Heart left ventricle (tissue), 16 donors: ENCODE measurements at regions not wholly inside any gene's neighbourhood (a gene's known extent, or its start where the extent isn't known, plus 50 kb on each side); places are given as distances from the start of the nearest gene placed in this dataset.

Experiments
- ATAC-seq, 4 donors: fragments of 200-7000 bp; cut with Tn5 transposase; one replicate each; pipeline ENCODE4 v1.9.1; 2020 to 2022; ENCODE audit warnings: moderate library complexity in 4 of 4, mild to moderate bottlenecking in 3 of 4, moderate number of reproducible peaks in 1 of 4
- DNase-seq, 5 donors: peaks; one replicate each; pipeline ENCODE4 v3.0.0-alpha.2; 2020
- H3K27ac ChIP-seq, 12 donors: fragments of 200-600 bp; sonication (generic) in 4 of 12; one replicate each; pipeline versions ENCODE4 v1.5.0 to v1.8.0; 2016 to 2022; ENCODE audit warnings: mild to moderate bottlenecking in 2 of 12
- H3K27me3 ChIP-seq, 9 donors: fragments of 200-600 bp; sonication (generic) in 2 of 9; one replicate each; pipeline versions ENCODE4 v1.5.1 to v1.8.0; 2016 to 2022; ENCODE audit warnings: mild to moderate bottlenecking in 3 of 9
- H3K36me3 ChIP-seq, 9 donors: fragments of 200-600 bp; sonication (generic) in 2 of 9; one replicate each; pipeline versions ENCODE4 v1.5.0 to v1.8.0; 2018 to 2022; ENCODE audit warnings: mild to moderate bottlenecking in 2 of 9
- H3K4me1 ChIP-seq, 12 donors: fragments of 200-600 bp; sonication (generic) in 4 of 12; one replicate each; pipeline versions ENCODE4 v1.5.0 to v1.8.0; 2016 to 2022; ENCODE audit warnings: mild to moderate bottlenecking in 3 of 12
- H3K4me3 ChIP-seq, 12 donors: fragments of 200-600 bp; sonication (generic) in 4 of 12; one replicate each; pipeline versions ENCODE4 v1.5.0 to v1.8.0; 2017 to 2022; ENCODE audit warnings: mild to moderate bottlenecking in 9 of 12, moderate library complexity in 4 of 12
- H3K9me3 ChIP-seq, 12 donors: fragments of 200-600 bp; sonication (generic) in 4 of 12; one replicate each; pipeline versions ENCODE4 v1.5.0 to v1.8.0; 2016 to 2022; ENCODE audit warnings: mild to moderate bottlenecking in 1 of 12
- CTCF ChIP-seq, 12 donors: fragments of 200-600 bp; sonication (generic) in 4 of 12; IDR thresholded peaks; one replicate each; pipeline versions ENCODE4 v1.5.0 to v1.8.0; 2018 to 2022; ENCODE audit warnings: antibody characterized with exemption in 12 of 12, mild to moderate bottlenecking in 5 of 12
- POLR2A ChIP-seq, 2 donors: fragments of 450-650 bp; IDR thresholded peaks; one replicate each; pipeline ENCODE4 v1.6.1; 2017; ENCODE audit warnings: antibody characterized with exemption in 2 of 2, mild to moderate bottlenecking in 2 of 2, moderate library complexity in 2 of 2
- WGBS, 4 donors: extraction: QIAGEN DNeasy Blood & Tissue Kit in 2 of 4; methylation state at CpG; one replicate each; pipeline versions ENCODE4 v1.1.5 to v1.1.7; 2013 to 2018; 5-methylcytosine and 5-hydroxymethylcytosine counted together
- intact Hi-C, 10 donors: fragments of 100-400 bp; cut with DNase I; formaldehyde crosslinking; loops; one replicate each; pipeline versions ENCODE4 v1.11.1 to v1.14.2; 2022
- donor health status: ischemic (EF 13 %, LVEDD 7.1; RV severe dilation, severe dysfunction).
- donor health status: healthy with polysubstance abuse.
- donor health status: DM: no; HTN: yes; CAD: no.
- donor health status: DM: no; HTN: no; CAD: no.
- donor health status: ischemic (EF 25% LVEDD 6.9; RV normal size, moderate dysfunction).
- donor health status: ischemic (EF 25% LVEDD 5.7; RV mildly dilated, moderate dysfunction).
- donor health status: healthy.
- donor health status: DM: yes; HTN: yes; CAD: no.
- donor health status: ischemic (EF 35%, LVEDD 5.7; RV mildly dilated, moderate dysfunction).
- donor health status: nonischemic (EF 11% LVEDD 7.7; RV severe dilation, severe dysfunction).
- donor health status: DM: yes; HTN: yes; CAD: no.
- donor health status: PGD.
- donor health status: ischemic (EF 29% LVEDD 5.4; RV normal size, mild dysfunction).
- donor health status: nonischemic (EF 23%, LVEDD 6.1; RV moderate dilation, normal function).

DNA sequence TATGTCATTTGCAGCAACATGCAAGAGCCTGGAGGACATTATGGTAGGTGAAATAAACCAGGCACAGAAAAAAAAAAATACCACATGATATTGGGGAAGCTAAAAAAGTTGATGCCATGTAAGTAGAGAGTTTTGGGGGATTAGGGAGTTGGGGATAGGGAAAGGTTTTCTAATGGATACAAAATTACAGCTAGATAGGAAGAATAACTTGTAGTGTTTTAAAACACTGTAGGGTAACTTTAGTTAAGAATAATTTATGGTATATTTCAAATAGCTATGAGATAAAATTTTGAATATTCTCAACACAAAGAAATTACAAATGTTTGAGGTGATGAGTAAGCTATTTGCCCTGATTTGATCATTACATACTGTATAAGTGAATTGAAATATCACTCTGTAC lies 1456.7 kb upstream of the MIR17HG start:
- TF ChIP-seq POLR2A (IDR thresholded peaks at IDR 0.05) (no peak), CTCF (IDR thresholded peaks at IDR 0.05) (no peak)
- Histone ChIP-seq H3K4me1 (no peaks in the 10 kb centered on the region), H3K36me3 (no peaks in the 10 kb centered on the region), H3K27me3 (no peaks in the 10 kb centered on the region), H3K27ac (no peak overlapping the region), H3K4me3 (no peak overlapping the region), H3K9me3 (no peaks in the 10 kb centered on the region)
- ATAC-seq (no peak), DNase-seq (no peak)
- intact Hi-C loops = no loop called here

DNA sequence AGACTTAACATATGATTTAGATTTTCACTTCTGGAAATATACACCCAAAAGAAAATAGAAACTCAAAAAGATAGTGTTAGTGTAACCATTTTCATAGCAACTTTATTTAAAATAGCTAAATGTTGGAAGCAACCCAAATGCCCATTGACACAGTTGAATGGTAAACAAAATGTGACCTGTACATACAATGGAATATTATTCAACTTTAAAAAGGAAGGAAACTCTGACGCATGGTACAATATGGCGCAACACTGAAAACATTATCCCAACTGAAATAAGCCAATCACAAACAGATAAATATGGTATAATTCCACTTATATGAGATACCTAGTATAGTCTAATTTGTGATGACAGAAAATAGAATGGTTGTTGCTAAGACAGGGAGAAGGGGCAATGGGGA lies 1456.1 kb upstream of the MIR17HG start:
- H3K4me3 ChIP-seq = no peak overlapping the region
- no peaks in the 10 kb centered on the region for H3K27me3 ChIP-seq
- H3K36me3 ChIP-seq = no peaks in the 10 kb centered on the region
- DNase-seq (no peak), ATAC-seq (no peak)
- H3K9me3 ChIP-seq = no peaks in the 10 kb centered on the region
- intact Hi-C loops = no loop called here
- H3K4me1 ChIP-seq = no peaks in the 10 kb centered on the region
- WGBS, 4 donors = 41 to 92% (median 55%) methylated on average over 2 of the region's 2 CpGs
- TF ChIP-seq POLR2A (IDR thresholded peaks at IDR 0.05) (no peak), CTCF (IDR thresholded peaks at IDR 0.05) (no peak)
- H3K27ac ChIP-seq = no peak overlapping the region

- intact Hi-C loops = no loop called here
- ATAC-seq (no peak), DNase-seq (no peak)
- Histone ChIP-seq H3K4me3 (no peak overlapping the region), H3K36me3 (no peaks in the 10 kb centered on the region), H3K27me3 (no peaks in the 10 kb centered on the region), H3K9me3 (peaks cover 0 to under 1% (median 0%) of the 10 kb centered on the region in 12 donors), H3K4me1 (no peaks in the 10 kb centered on the region), H3K27ac (no peak overlapping the region)
- WGBS, 4 donors = 74 to 90% (median 80%) methylated on average over 1 of the region's 1 CpG
- no peak for TF ChIP-seq POLR2A (IDR thresholded peaks at IDR 0.05)
- no peak for TF ChIP-seq CTCF (IDR thresholded peaks at IDR 0.05)
These were observed 1449.8 kb upstream of the MIR17HG start for GRCh38 chr13:89897681-89898080.

DNA sequence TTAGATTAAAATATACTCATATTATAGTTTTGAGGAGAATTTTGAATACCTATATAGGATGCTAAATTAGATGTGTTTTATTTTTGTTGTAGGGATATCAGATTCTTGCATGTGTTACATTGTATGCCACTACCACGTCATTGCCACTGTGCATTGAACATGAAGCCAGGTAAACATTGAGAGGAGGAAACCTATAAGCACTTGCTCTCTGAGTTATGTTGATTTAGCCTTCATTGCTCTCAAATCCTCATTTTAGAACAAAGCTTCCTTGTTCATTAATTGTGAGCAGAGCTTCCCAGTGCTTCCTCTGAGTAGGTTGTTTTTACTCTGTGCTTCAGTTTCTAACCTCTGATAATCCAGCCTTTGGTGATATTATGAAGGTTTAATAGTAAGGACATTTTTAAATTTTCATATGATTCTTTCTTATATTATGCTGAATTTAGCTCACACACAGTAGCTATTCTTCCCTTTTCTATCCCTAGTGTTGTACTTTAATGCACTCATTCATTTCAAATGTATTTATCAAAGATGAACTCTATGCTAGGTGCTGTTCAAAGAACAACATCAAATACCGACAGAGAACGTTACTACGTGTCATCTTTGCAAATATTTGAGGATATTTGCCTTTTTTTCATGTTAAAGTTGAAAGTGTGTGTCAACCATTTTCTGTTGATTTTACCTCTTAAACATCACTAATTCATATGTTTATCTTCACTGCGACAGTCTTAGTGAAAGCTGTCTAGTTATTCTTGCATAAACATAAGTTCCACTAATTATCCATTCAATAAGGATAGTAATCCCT lies 1448.0 kb upstream of the MIR17HG start:
- intact Hi-C loops = no loop called here
- no peak for DNase-seq
- no peak overlapping the region for H3K27ac ChIP-seq
- no peaks in the 10 kb centered on the region for H3K27me3 ChIP-seq
- 86 to 89% (median 87%) methylated on average over 5 of the region's 5 CpGs for WGBS, 4 donors
- TF ChIP-seq POLR2A (IDR thresholded peaks at IDR 0.05) = no peak
- no peak for TF ChIP-seq CTCF (IDR thresholded peaks at IDR 0.05)
- no peaks in the 10 kb centered on the region for H3K4me1 ChIP-seq
- H3K9me3 ChIP-seq = peaks cover 0 to 11% (median 0%) of the 10 kb centered on the region in 12 donors
- H3K36me3 ChIP-seq = no peaks in the 10 kb centered on the region
- H3K4me3 ChIP-seq = no peak overlapping the region
- ATAC-seq = no peak
